Fibroblast of skin of abdomen (primary cell): ENCODE measurements at regions not wholly inside any gene's neighbourhood (a gene's known extent, or its start where the extent isn't known, plus 50 kb on each side); places are given as distances from the start of the nearest gene placed in this dataset.
"Not testable (repeated sequence)": the region's sequence is repeated elsewhere in the genome, so short reads cannot be mapped to it uniquely, and the experiment has no call there.

Source experiments
- DNase-seq: peaks from one replicate; pipeline ENCODE4 v3.0.0-alpha.2; 2013

DNA sequence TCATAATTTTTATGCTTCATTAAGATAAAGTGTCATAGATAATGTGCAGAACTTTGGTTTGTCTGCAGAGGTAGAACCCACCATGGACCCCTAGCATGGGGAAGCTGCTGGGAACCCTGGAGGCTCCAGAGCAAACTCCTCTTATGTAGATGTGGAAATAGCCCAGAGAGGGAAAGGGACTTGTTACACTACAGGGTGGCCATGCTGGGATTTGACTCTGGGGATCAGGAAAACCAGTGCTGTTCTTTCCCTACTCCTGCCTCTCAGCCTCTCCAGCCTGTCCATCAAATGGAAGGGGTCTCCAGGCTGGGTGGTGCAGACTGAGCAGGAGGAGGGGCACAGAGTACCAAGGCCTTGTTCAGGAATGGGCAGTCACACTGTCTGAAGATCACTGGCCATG, 54.2 kb downstream of the MSX1 start:
- DNase-seq, result no peak

GRCh38 chr4:4914059-4914820, 54.8 kb downstream of the MSX1 start:
- DNase-seq, result peak; percentile 40

- DNase-seq, result no peak
Measured at GRCh38 chr4:4914965-4915845, 55.7 kb downstream of the MSX1 start.

- DNase-seq, result no peak
Measured at GRCh38 chr4:4918067-4918466, 58.6 kb downstream of the MSX1 start.

DNA sequence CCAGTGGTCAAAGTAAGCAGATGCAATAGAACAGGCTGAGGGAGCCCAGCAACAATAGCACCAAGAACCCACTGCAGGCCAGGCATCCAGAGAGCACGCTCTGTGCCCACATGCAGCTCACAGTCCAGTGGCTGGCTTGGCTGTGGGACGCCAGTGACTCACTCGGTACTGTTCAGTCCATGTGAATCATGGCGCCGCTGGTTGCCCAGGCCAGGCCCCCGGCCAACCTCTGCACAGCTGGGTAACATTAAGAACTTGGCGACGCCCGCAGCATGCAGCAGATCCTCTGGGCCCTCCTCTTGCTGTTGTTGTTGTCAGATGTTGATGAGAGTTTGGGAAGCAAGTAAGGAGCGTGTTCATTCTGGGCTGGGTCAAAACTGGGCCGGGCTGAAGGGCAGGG, 60.5 kb downstream of the MSX1 start:
- no peak for DNase-seq

DNA sequence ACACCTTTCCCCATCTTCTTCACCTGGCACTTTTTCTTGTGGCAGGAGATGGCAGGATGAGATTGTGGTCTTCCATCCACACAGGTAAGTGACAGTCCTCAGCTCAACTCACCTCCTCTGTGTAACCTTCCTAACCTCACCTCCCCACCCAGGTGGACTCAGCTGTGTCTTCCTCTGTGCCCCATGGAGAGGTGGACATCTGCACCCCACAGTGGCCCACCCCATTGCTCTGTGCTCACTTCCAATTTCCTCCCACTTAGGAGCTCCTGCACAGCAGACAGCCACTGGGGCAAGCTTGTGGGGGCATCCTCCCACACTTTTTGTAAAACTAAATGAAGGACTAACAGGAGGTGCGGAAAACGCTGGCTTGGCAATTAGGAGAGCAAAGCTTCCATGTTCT, 61.6 kb downstream of the MSX1 start:
- DNase-seq, result no peak

DNA sequence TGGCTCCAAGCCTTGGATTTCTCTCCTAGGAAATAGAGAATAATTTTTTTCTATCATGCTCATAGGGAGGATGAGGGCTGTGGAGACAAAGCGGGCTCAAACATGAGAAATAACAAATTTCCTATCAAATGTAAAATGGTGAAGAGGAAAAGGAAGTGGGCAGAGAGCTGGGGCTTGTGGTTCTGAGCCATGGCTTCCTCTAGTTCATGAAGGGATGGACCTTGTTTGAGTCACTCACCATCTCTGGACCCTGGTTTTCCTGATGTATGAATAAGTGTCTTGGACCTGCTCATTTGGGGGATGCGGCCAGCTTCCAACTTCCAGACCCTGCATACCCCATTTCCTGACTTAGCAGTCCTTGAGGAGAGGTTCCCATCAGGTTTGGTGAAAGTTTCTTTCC, 63.0 kb downstream of the MSX1 start:
- no peak for DNase-seq

- DNase-seq, result no peak
Measured at GRCh38 chr4:4923201-4923600, 63.7 kb downstream of the MSX1 start.

DNA sequence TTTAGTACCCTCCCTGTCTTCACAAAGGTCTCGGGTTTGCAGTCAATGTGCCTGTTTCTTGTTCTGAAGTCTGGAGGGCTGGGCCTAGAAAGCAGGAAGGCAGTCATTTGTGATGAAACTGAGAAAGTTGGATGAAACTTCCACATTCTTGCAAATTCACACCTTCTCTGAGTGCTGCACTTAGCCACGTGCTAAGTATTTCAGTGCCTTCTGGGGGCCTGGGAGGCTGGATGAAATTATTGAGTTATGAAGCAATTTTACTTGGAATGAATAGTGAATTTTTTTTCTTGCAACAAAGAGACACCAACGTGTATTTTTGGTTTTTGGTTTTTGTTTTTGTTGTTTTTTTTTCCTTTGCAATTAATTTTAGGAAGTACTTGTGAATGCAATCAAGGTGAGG, 71.2 kb downstream of the MSX1 start:
- no peak for DNase-seq

DNA sequence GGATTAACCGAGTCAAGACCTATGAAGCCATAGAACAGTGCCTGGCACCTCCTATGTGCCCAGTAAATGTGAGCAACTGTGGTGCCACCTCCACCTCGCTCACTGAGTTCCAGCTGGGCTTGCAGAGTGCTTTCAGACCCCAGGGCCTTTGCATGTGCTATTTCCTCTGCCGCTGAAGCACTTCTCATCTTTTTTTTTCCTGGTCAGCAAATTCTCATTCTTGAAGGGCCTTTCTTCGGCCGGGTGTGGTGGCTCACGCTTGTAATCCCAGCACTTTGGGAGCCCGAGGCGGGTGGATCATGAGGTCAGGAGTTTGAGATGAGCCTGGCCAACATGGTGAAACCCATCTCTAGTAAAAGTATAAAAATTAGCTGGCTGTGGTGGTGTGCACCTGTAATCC, 76.5 kb downstream of the MSX1 start:
- no peak for DNase-seq

DNA sequence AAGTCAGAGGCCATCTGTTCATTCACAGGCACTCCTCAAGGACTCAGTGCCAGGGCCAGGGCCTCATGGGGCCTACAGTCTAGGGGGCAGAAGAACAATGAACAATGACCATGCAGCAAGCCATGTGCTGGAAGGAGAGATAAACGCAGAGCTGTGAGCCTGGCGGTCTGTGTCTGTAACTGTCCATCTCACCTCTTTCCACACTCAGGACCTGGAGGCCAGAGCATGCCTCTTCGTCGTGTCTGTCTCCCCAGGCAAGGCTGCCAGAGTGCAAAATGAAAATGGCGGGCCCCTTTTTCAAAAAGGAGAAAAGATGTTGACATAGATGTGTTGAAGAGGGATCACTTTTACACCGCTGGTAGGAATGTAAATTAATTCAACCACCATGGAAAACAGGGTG, 78.5 kb downstream of the MSX1 start:
- DNase-seq, result no peak

DNA sequence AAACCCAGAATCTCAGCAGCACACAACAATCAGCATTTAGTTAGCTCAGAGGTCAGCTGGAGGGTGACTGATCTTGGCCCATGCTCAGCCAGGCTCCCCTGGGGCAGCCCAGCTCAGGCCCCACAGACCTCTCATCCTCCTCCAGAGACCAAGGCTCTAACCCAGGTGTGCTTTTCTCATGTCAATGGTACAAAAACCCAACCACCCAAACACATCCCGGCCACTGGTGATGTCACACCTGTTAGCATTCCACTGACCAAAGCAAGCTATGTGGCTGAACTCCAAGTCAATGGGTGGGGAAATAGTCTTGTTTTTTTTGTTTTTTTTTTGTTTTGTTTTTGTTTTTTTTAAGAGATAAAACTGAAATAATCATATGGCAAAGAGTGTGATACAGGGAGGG, 77.5 kb downstream of the CYTL1 start:
- DNase-seq, result no peak

DNA sequence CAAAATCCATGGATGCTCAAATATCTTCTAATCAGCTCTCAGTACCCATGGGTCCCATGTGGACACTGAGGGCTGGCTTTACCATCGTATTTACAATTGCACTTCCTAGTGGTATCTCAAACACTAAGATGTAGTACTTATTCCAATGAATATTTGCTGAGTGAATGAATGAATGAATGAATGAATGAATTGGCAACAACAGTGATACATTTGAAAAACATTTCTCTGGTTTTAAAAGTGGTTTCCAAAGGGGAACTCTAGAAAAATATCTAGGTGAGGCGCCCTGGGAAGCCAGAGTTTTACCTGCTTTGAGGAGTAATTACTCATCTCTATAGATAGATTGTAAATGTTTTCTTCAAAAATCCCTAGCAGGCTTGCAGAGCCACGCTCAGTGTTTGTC, 76.6 kb downstream of the CYTL1 start:
- no peak for DNase-seq

DNA sequence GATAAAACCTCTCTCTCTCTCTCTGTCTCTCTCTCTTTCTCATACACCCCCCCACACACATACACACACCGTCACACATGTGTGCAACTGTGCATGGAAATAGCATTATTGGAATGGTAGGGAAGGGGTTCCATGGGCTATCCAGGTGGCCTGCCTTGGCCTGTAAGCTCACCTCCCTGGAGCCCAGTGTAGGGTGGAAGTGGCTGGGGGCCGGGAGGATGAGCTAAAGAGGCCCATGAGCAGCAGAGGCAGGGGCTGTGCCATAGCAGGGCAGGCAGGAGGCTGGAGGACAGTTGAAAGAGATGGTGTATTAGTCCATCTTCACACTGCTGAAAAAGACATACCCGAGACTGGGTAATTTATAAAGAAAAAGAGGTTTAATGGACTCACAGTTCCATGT, 74.2 kb downstream of the CYTL1 start:
- DNase-seq, result no peak

DNA sequence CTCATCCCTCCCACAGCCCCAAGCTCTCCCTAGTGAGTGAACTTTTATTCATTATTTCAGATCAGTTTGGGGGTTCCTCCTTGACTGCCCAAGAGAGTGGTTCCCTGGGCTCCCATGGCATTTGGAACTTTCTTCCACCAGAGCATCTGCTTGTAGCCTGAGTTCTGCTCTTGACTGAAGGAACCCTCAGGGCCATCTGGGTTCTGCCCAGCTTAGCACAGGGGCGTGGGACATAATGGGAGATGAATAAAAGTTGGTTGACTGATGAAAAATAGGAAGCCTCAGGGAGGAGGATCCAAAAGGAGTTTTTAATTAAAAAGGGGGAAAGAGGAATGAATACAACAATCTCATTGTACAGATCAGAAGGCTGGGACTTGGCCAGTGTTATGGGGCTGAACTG, 73.4 kb downstream of the CYTL1 start:
- no peak for DNase-seq

DNA sequence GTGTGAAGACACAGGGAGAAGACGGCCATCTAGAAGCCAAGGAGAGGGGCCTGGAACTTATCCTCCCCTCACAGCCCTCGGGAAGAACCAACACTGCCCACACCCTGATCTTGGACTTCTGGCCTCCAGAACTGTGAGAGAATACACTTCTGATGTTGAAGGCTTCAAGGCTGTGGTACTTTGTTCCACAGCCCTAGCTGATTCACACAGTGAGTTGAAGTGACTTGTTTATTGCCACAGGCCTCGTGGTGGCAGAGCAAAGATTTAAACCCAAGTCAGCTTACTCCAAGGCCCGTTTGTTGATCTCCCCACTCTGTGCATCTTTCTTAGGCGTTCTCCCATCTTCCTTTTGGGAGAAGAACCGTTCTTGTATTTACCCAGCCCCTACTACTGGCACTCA, 72.8 kb downstream of the CYTL1 start:
- no peak for DNase-seq

DNA sequence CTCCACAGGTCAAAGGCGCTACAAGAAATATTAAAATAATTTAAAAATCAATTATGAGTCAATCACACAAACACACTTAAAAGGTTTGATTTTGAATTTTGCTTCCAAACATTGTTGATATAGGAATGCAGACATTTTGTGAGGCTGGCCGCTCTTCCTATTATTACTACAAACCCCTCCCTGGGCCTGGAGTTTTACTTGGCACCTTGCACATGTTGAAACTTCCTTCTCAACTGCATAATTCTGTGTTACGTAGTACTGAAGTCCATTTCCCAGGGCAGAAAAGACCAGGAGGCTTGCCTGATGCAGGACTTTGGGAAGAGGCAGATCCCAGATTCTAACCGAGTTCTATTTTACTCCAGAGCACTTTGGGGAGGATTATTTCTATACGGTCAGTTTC, 71.5 kb downstream of the CYTL1 start:
- no peak for DNase-seq

GRCh38 chr4:4948370-4948769, 70.9 kb downstream of the CYTL1 start:
- no peak for DNase-seq

- no peak for DNase-seq
Measured at GRCh38 chr4:4950561-4951290, 68.5 kb downstream of the CYTL1 start.

GRCh38 chr4:4952273-4952672, 67.0 kb downstream of the CYTL1 start:
- no peak for DNase-seq

- not testable (repeated sequence) for DNase-seq
Measured at GRCh38 chr4:4959344-4960074, 59.7 kb downstream of the CYTL1 start.

GRCh38 chr4:4960574-4960973, 58.7 kb downstream of the CYTL1 start:
- DNase-seq, result no peak

- no peak for DNase-seq
Measured at GRCh38 chr4:4961936-4962335, 57.3 kb downstream of the CYTL1 start.
